Motor neuron (in vitro differentiated cells): ENCODE measurements at regions not wholly inside any gene's neighbourhood (a gene's known extent, or its start where the extent isn't known, plus 50 kb on each side); places are given as distances from the start of the nearest gene placed in this dataset.
"Not testable (repeated sequence)": the region's sequence is repeated elsewhere in the genome, so short reads cannot be mapped to it uniquely, and the experiment has no call there.

Experiments used
- ATAC-seq, 8 experiments: fragments of 200-7000 bp; cut with Tn5 transposase; replicated peaks in 6 of 8; 2 replicates each; pipeline ENCODE4 v1.8.0; 2021; ENCODE audit warnings: mild to moderate bottlenecking in 8 of 8, moderate library complexity in 8 of 8
- H3K27ac ChIP-seq, 2 donors: fragments of 250-450 bp; sonication (Bioruptor Pico); 2 replicates each; pipeline ENCODE4 v1.9.0; 2021; ENCODE audit warnings: antibody characterized with exemption in 2 of 2, mild to moderate bottlenecking in 2 of 2, moderate library complexity in 1 of 2
- H3K4me1 ChIP-seq, 2 donors: fragments of 250-450 bp; sonication (Bioruptor Pico); replicated peaks in 1 of 2; 2 replicates each; pipeline ENCODE4 v1.6.1; 2021; ENCODE audit warnings: antibody characterized with exemption in 2 of 2, mild to moderate bottlenecking in 2 of 2, moderate library complexity in 1 of 2
- H3K4me3 ChIP-seq, 5 donors: fragments of 250-450 bp; sonication (Bioruptor Pico); 2 replicates each; pipeline ENCODE4 v1.9.0; 2021; ENCODE audit warnings: antibody characterized with exemption in 5 of 5, mild to moderate bottlenecking in 5 of 5, moderate library complexity in 4 of 5
- WGBS, 10 experiments: fragments of 450-650 bp; shearing (Covaris generic); methylation state at CpG; one replicate each; pipeline ENCODE4 v1.0.0; 2022; 5-methylcytosine and 5-hydroxymethylcytosine counted together
- in situ Hi-C, 9 experiments: fragments of 400-800 bp; cut with MboI; loops; one replicate each; pipeline ENCODE4 v1.15.0; 2021; ENCODE audit warnings: low sequenced_read_pairs in 9 of 9, low pct_unique_long_range_greater_than_20kb in 2 of 9; ENCODE audit not compliant: unreplicated experiment in 9 of 9

DNA sequence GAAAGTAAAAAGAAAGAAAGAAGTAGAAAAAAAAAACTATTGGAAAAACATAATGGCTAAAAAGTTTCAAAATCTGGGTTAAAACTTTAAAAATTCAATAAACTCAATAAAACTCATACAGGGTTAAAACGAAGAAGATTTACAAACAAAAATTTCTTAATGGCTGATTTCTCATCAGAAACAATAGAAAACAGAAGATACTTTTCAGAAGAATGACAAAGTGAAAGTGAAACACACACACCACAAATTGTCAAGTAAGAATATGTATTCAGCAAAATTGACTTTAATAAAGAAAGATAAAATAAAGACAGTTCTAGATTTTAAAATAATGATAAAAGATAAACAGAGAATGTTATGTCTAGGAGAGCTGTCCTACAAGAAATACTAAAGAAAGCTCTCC lies 618.9 kb upstream of the GJE1 start:
- no peak overlapping the region for H3K27ac ChIP-seq
- no peak for ATAC-seq
- H3K4me3 ChIP-seq = no peak overlapping the region
- 0 to 77% (median 42%) methylated on average over 1 of the region's 1 CpG for WGBS, 10 experiments
- H3K4me1 ChIP-seq = no peaks in the 10 kb centered on the region
- in situ Hi-C loops = no loop called here

GRCh38 chr6:141510803-141511202 lies 621.9 kb upstream of the GJE1 start:
- no peak for ATAC-seq
- in situ Hi-C loops = no loop called here
- Histone ChIP-seq H3K27ac (no peak overlapping the region), H3K4me1 (no peaks in the 10 kb centered on the region), H3K4me3 (no peak overlapping the region)

DNA sequence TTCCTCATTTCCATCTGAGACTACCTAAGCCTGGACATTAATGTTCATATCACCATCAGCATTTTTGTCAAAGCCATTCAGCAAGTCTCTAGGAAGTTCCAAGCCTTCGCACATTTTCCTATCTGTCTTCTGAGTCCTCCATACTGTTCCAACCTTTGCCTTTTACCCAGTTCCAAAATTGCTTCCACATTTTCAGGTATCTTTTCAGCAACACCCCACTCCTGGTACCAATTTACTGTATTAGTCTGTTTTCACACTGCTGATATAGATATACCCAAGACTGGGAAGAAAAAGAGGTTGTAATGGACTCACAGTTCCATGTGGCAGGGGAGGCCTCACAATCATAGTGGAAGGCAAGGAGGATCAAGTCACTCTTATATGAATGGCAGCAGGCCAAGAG lies 626.7 kb upstream of the GJE1 start:
- H3K4me1 ChIP-seq, in situ Hi-C loops, ATAC-seq, H3K4me3 ChIP-seq, H3K27ac ChIP-seq: not testable (repeated sequence)
- 75 to 100% (median 100%) methylated on average over 1 of the region's 1 CpG; no CpG with 5 or more reads in 4 of the 10 experiments for WGBS, 10 experiments

DNA sequence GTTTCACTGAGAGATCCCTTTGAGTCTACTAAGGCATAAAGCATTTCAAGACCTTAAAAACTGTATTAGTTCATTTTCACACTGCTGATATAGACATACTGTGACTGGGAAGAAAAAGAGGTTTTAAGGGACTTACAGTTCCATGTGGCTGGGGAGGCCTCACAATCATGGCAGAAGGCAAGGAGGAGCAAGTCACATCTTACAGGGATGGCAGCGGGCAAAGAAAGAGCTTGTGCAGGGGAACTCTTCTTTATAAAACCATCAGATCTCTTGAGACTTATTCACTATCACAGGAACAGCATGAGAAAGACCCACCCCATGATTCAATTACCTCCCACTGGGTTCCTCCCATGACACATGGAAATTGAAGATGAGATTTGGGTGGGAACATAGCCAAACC lies 628.4 kb upstream of the GJE1 start:
- WGBS, 10 experiments = 100% methylated on average over 1 of the region's 1 CpG; no CpG with 5 or more reads in 8 of the 10 experiments
- ATAC-seq, H3K27ac ChIP-seq, in situ Hi-C loops, H3K4me3 ChIP-seq, H3K4me1 ChIP-seq: not testable (repeated sequence)

GRCh38 chr6:141501616-141502015 lies 631.1 kb upstream of the GJE1 start:
- Histone ChIP-seq H3K4me3 (no peak overlapping the region), H3K27ac (no peak overlapping the region), H3K4me1 (no peaks in the 10 kb centered on the region)
- in situ Hi-C loops = no loop called here
- no peak for ATAC-seq
- 86 to 100% (median 100%) methylated on average over 1 of the region's 1 CpG; no CpG with 5 or more reads in 1 of the 10 experiments for WGBS, 10 experiments

- Histone ChIP-seq H3K4me1 (no peaks in the 10 kb centered on the region), H3K4me3 (no peak overlapping the region), H3K27ac (no peak overlapping the region)
- peak in 3 of 8 experiments; percentile 50 to 83 (median 79) for ATAC-seq
- WGBS, 10 experiments = 20 to 91% (median 64%) methylated on average over 1 to 3 of the region's 3 CpGs
- in situ Hi-C loops = no loop called here
Measured at GRCh38 chr6:141498977-141499376, 633.7 kb upstream of the GJE1 start.

GRCh38 chr6:141492521-141493284 lies 640.0 kb upstream of the GJE1 start:
- no peak overlapping the region for H3K27ac ChIP-seq
- WGBS, 10 experiments = 72 to 100% (median 100%) methylated on average over 1 to 2 of the region's 2 CpGs; no CpG with 5 or more reads in 1 of the 10 experiments
- in situ Hi-C loops = no loop called here
- ATAC-seq = no peak
- H3K4me1 ChIP-seq = no peaks in the 10 kb centered on the region
- no peak overlapping the region for H3K4me3 ChIP-seq

DNA sequence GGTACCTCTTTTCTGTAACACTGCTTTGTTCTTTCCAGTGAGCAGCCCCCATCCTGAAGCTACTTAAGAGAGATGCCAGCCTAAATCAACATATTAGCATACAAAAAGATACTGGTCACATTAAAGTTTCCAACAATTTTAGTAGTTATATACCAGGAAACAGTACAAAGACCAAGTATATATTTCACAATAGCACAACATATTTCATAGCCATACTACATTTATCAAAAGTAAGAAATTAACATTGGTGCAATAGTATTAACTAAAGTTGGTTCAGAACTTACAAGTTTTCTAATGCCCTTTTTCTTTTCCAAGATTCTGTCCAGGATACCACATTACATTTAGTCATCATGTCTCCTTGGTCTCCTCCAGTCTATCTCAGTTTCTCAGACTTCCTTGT lies 641.0 kb upstream of the GJE1 start:
- in situ Hi-C loops = no loop called here
- no peak for ATAC-seq
- H3K4me3 ChIP-seq = no peak overlapping the region
- H3K27ac ChIP-seq = no peak overlapping the region
- H3K4me1 ChIP-seq = no peaks in the 10 kb centered on the region

DNA sequence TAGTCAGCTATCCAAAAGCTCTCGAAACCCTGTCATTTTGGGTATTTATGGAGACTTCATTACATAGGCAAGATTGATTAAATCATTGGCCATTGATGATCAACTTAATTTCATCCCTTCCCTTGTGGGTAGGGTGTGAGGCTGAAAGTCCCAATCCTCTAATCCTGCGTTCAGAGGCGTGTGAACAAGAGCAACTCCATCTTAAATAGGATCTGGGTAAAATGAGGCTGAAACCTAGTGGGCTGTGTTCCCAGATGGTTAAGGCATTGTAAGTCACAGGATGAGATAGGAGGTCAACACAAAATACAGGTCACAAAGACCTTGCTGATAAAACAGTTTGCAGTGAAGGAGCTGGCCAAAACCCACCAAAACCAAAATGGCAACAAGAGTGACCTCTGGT lies 641.7 kb upstream of the GJE1 start:
- H3K4me1 ChIP-seq = no peaks in the 10 kb centered on the region
- 89 to 100% (median 100%) methylated on average over 1 to 3 of the region's 3 CpGs; no CpG with 5 or more reads in 6 of the 10 experiments for WGBS, 10 experiments
- in situ Hi-C loops = no loop called here
- no peak overlapping the region for H3K27ac ChIP-seq
- no peak for ATAC-seq
- no peak overlapping the region for H3K4me3 ChIP-seq

GRCh38 chr6:141488488-141488887 lies 644.2 kb upstream of the GJE1 start:
- in situ Hi-C loops = no loop called here
- ATAC-seq = peak in 3 of 8 experiments; percentile 40 to 57 (median 44)
- H3K4me3 ChIP-seq = no peak overlapping the region
- no peak overlapping the region for H3K27ac ChIP-seq
- 22 to 100% (median 72%) methylated on average over 1 of the region's 1 CpG; no CpG with 5 or more reads in 6 of the 10 experiments for WGBS, 10 experiments
- H3K4me1 ChIP-seq = peaks cover 2 to 4% of the 10 kb centered on the region in 2 donors

GRCh38 chr6:141486942-141487341 lies 645.8 kb upstream of the GJE1 start:
- 39 to 85% (median 64%) methylated on average over 1 to 3 of the region's 3 CpGs for WGBS, 10 experiments
- Histone ChIP-seq H3K4me3 (no peak overlapping the region), H3K4me1 (peaks cover 9 to 13% of the 10 kb centered on the region in 2 donors), H3K27ac (no peak overlapping the region)
- in situ Hi-C loops = no loop called here
- no peak for ATAC-seq

GRCh38 chr6:141484711-141485110 lies 648.0 kb upstream of the GJE1 start:
- no peak for ATAC-seq
- H3K4me3 ChIP-seq = no peak overlapping the region
- peaks cover 9 to 13% of the 10 kb centered on the region in 2 donors for H3K4me1 ChIP-seq
- in situ Hi-C loops = no loop called here
- WGBS, 10 experiments = 75 to 100% (median 88%) methylated on average over 1 to 3 of the region's 3 CpGs; no CpG with 5 or more reads in 1 of the 10 experiments
- no peak overlapping the region for H3K27ac ChIP-seq

GRCh38 chr6:141483598-141484061 lies 649.1 kb upstream of the GJE1 start:
- Histone ChIP-seq H3K4me1 (peaks cover 9 to 13% of the 10 kb centered on the region in 2 donors), H3K27ac (no peak overlapping the region), H3K4me3 (no peak overlapping the region)
- in situ Hi-C loops = no loop called here
- ATAC-seq = peak in 5 of 8 experiments; percentile 9 to 90 (median 52)
- 0 to 90% (median 74%) methylated on average over 1 to 5 of the region's 5 CpGs for WGBS, 10 experiments
